ENCODE measurements at regions not wholly inside any gene's neighbourhood (a gene's known extent, or its start where the extent isn't known, plus 50 kb on each side); places are given as distances from the start of the nearest gene placed in this dataset.

- TF ChIP-seq CTCF (IDR thresholded peaks at IDR 0.05; ENCODE audit: low read depth, low read length, poor library complexity, severe bottlenecking) (no peak), EZH2phosphoT487 (IDR thresholded peaks at IDR 0.05; ENCODE audit: borderline replicate concordance, low read length) (no peak)
Measured at GRCh38 chr12:17158201-17158600, 552.2 kb upstream of the LMO3 start.
